ENCODE measurements at regions not wholly inside any gene's neighbourhood (a gene's known extent, or its start where the extent isn't known, plus 50 kb on each side); places are given as distances from the start of the nearest gene placed in this dataset.

DNA sequence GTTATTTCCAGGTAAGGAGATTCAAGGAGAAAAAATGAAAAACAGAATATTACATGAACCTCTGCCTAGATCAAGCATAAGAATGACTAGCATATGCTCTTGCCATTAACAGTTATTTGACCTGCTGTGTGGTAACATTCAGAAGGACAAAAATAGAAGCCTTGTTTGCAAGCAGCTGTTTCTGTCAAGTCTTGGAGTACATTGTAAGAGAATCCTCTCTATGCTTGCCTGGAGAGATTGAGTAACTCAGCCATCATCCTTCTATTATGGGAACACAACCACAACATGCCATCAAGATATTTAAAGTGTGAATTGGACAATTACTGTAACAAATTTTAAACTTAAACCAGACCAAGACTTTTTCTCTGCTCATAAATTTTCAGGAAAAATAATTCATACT, 1054.4 kb downstream of the NLGN4Y start:
- DNase-seq (ENCODE audit: insufficient read length, low spot score) (no peak), FAIRE-seq (no peak)
- TF ChIP-seq POU2F2 (IDR thresholded peaks at IDR 0.05; ENCODE audit: low read depth, low read length) (no peak), POLR2AphosphoS5 (IDR thresholded peaks at IDR 0.05; ENCODE audit: low read depth, low read length) (no peak), SPI1 (IDR thresholded peaks at IDR 0.05; ENCODE audit: low read depth, low read length) (no peak), POLR2A (IDR thresholded peaks at IDR 0.05; ENCODE audit: low read depth, low read length) (no peak), PAX5 (IDR thresholded peaks at IDR 0.05; ENCODE audit: insufficient read depth, low read length, severe bottlenecking) (no peak), TAF1 (IDR thresholded peaks at IDR 0.05; ENCODE audit: low read depth, low read length) (no peak)

DNA sequence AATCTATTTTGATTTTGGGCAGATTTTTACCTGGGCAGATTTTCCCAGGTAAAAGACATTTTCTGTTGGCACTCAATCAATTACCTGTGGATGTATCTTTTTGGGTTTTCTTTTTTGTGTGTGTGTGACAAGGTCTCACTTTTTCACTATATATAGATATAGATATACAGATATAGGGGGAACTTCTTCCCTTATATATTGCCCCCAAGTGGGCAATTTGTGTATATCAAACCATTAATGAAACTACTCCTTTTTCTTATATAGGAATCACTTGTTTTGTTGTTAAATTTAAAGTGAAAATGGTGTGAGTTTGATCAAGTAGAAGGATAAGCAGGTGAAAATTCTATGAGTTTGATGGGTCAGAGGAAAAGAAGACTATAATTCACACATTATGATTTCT, 1054.9 kb downstream of the NLGN4Y start:
- DNase-seq (ENCODE audit: insufficient read length, low spot score) (no peak), FAIRE-seq (no peak)
- TF ChIP-seq POLR2AphosphoS5 (IDR thresholded peaks at IDR 0.05; ENCODE audit: low read depth, low read length), result no peak
- TF ChIP-seq POU2F2 (IDR thresholded peaks at IDR 0.05; ENCODE audit: low read depth, low read length), result no peak
- no peak for TF ChIP-seq TAF1 (IDR thresholded peaks at IDR 0.05; ENCODE audit: low read depth, low read length)
- TF ChIP-seq PAX5 (IDR thresholded peaks at IDR 0.05; ENCODE audit: insufficient read depth, low read length, severe bottlenecking), result no peak
- TF ChIP-seq SPI1 (IDR thresholded peaks at IDR 0.05; ENCODE audit: low read depth, low read length), result no peak
- no peak for TF ChIP-seq POLR2A (IDR thresholded peaks at IDR 0.05; ENCODE audit: low read depth, low read length)

- FAIRE-seq (no peak), DNase-seq (ENCODE audit: insufficient read length, low spot score) (no peak)
- TF ChIP-seq PAX5 (IDR thresholded peaks at IDR 0.05; ENCODE audit: insufficient read depth, low read length, severe bottlenecking), result no peak
- no peak for TF ChIP-seq SPI1 (IDR thresholded peaks at IDR 0.05; ENCODE audit: low read depth, low read length)
- TF ChIP-seq POU2F2 (IDR thresholded peaks at IDR 0.05; ENCODE audit: low read depth, low read length), result no peak
- no peak for TF ChIP-seq POLR2AphosphoS5 (IDR thresholded peaks at IDR 0.05; ENCODE audit: low read depth, low read length)
These were observed 1058.8 kb downstream of the NLGN4Y start for GRCh38 chrY:15583111-15583510.

GRCh38 chrY:15592957-15593356, 1068.6 kb downstream of the NLGN4Y start:
- DNase-seq (ENCODE audit: insufficient read length, low spot score), result no peak
- no peak for FAIRE-seq
- TF ChIP-seq SPI1 (IDR thresholded peaks at IDR 0.05; ENCODE audit: low read depth, low read length) (no peak), POLR2A (IDR thresholded peaks at IDR 0.05; ENCODE audit: low read depth, low read length) (no peak), POLR2AphosphoS5 (IDR thresholded peaks at IDR 0.05; ENCODE audit: low read depth, low read length) (no peak), POU2F2 (IDR thresholded peaks at IDR 0.05; ENCODE audit: low read depth, low read length) (no peak), TAF1 (IDR thresholded peaks at IDR 0.05; ENCODE audit: low read depth, low read length) (no peak), PAX5 (IDR thresholded peaks at IDR 0.05; ENCODE audit: insufficient read depth, low read length, severe bottlenecking) (no peak)

- no peak for TF ChIP-seq POLR2A (IDR thresholded peaks at IDR 0.05; ENCODE audit: low read depth, low read length)
- FAIRE-seq (no peak), DNase-seq (ENCODE audit: insufficient read length, low spot score) (no peak)
These were observed 1069.3 kb downstream of the NLGN4Y start for GRCh38 chrY:15593476-15594160.

- TF ChIP-seq SPI1 (IDR thresholded peaks at IDR 0.05; ENCODE audit: low read depth, low read length), result 0 out of 2 replicates have a peak, but pooled peaks have one; percentile 7
- no peak for TF ChIP-seq TAF1 (IDR thresholded peaks at IDR 0.05; ENCODE audit: low read depth, low read length)
- TF ChIP-seq POLR2AphosphoS5 (IDR thresholded peaks at IDR 0.05; ENCODE audit: low read depth, low read length), result no peak
- DNase-seq (ENCODE audit: insufficient read length, low spot score) (no peak), FAIRE-seq (no peak)
These were observed 1069.8 kb downstream of the NLGN4Y start for GRCh38 chrY:15594179-15594578.

DNA sequence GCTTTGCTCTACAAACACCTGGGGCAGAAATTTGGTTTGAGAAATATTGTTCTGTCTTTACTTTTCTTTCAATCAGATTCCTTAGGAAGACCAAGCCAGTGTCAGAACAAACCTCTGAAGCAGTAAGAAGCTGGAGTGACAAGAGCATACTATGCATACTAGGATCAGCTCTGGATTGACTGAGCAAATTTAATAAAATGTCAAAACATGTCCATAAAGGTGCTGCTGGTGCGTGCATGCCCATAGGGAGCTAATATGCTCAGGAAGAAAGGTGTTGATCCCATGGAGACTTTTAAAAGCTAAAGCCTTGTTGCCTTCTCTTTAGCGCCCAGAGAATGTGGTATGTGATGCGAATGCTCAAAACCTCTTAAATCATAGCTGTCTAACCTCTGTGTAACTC, 1076.2 kb downstream of the NLGN4Y start:
- DNase-seq (ENCODE audit: insufficient read length, low spot score) (no peak), FAIRE-seq (no peak)
- TF ChIP-seq POLR2AphosphoS5 (IDR thresholded peaks at IDR 0.05; ENCODE audit: low read depth, low read length) (no peak), SPI1 (IDR thresholded peaks at IDR 0.05; ENCODE audit: low read depth, low read length) (no peak), PAX5 (IDR thresholded peaks at IDR 0.05; ENCODE audit: insufficient read depth, low read length, severe bottlenecking) (no peak), TAF1 (IDR thresholded peaks at IDR 0.05; ENCODE audit: low read depth, low read length) (no peak), POLR2A (IDR thresholded peaks at IDR 0.05; ENCODE audit: low read depth, low read length) (no peak)

DNA sequence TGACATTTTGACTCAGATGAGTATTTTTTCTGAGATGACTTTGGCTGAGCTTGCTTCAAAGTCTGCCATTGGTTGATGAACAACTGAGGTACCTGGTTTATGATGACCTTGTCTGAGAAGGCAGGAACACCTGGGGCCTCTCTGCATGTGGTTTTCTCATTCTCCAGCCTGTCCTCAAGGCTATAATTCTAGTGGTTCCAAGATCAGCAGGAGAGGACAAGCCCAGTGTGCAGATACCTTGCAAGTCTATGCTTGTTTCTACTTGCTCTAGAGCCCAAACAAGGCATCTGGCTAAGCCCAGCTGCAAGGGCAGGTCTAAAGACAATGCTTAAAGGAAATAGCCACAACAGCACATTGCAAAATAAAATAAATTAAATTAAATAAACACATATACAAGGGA, 1100.0 kb downstream of the NLGN4Y start:
- TF ChIP-seq POU2F2 (IDR thresholded peaks at IDR 0.05; ENCODE audit: low read depth, low read length) (no peak), POLR2AphosphoS5 (IDR thresholded peaks at IDR 0.05; ENCODE audit: low read depth, low read length) (no peak), POLR2A (IDR thresholded peaks at IDR 0.05; ENCODE audit: low read depth, low read length) (no peak), TAF1 (IDR thresholded peaks at IDR 0.05; ENCODE audit: low read depth, low read length) (no peak), PAX5 (IDR thresholded peaks at IDR 0.05; ENCODE audit: insufficient read depth, low read length, severe bottlenecking) (no peak), SPI1 (IDR thresholded peaks at IDR 0.05; ENCODE audit: low read depth, low read length) (no peak)
- no peak for DNase-seq (ENCODE audit: insufficient read length, low spot score)
- FAIRE-seq, result no peak

GRCh38 chrY:15624928-15625327, 1100.6 kb downstream of the NLGN4Y start:
- FAIRE-seq (no peak), DNase-seq (ENCODE audit: insufficient read length, low spot score) (no peak)
- TF ChIP-seq POU2F2 (IDR thresholded peaks at IDR 0.05; ENCODE audit: low read depth, low read length), result no peak
- no peak for TF ChIP-seq POLR2AphosphoS5 (IDR thresholded peaks at IDR 0.05; ENCODE audit: low read depth, low read length)
- TF ChIP-seq TAF1 (IDR thresholded peaks at IDR 0.05; ENCODE audit: low read depth, low read length), result no peak
- no peak for TF ChIP-seq SPI1 (IDR thresholded peaks at IDR 0.05; ENCODE audit: low read depth, low read length)
- TF ChIP-seq PAX5 (IDR thresholded peaks at IDR 0.05; ENCODE audit: insufficient read depth, low read length, severe bottlenecking), result no peak
- no peak for TF ChIP-seq POLR2A (IDR thresholded peaks at IDR 0.05; ENCODE audit: low read depth, low read length)

DNA sequence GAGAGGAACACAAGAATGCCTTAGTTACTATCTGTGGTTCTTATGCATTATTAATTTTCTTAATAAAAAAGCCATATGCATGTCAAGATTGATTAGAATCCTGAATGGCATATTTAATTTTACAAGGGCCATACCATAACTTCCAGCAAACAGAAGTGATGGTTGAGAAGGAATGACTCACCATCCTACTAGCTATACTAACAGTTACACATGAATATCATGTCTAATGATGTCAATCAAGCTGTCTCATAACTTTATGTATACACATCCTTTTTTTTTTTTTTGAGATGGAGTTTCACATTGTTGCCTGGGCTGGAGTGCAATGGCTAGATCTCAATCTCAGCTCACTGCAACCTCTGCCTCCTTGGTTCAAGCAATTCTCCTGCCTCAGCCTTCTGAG, 1123.9 kb downstream of the NLGN4Y start:
- FAIRE-seq, result no peak
- no peak for DNase-seq (ENCODE audit: insufficient read length, low spot score)
- TF ChIP-seq PAX5 (IDR thresholded peaks at IDR 0.05; ENCODE audit: insufficient read depth, low read length, severe bottlenecking), result no peak
- no peak for TF ChIP-seq SPI1 (IDR thresholded peaks at IDR 0.05; ENCODE audit: low read depth, low read length)
- TF ChIP-seq TAF1 (IDR thresholded peaks at IDR 0.05; ENCODE audit: low read depth, low read length), result no peak
- TF ChIP-seq POLR2A (IDR thresholded peaks at IDR 0.05; ENCODE audit: low read depth, low read length), result no peak
- TF ChIP-seq POU2F2 (IDR thresholded peaks at IDR 0.05; ENCODE audit: low read depth, low read length), result no peak
- TF ChIP-seq POLR2AphosphoS5 (IDR thresholded peaks at IDR 0.05; ENCODE audit: low read depth, low read length), result no peak

All from GM12891 (cell line).